Uterus (tissue), 2 donors: ENCODE measurements at regions not wholly inside any gene's neighbourhood (a gene's known extent, or its start where the extent isn't known, plus 50 kb on each side); places are given as distances from the start of the nearest gene placed in this dataset.

Experiments used
- CTCF ChIP-seq, 4 experiments: fragments of 200-600 bp in 2 of 4; fragments of 450-650 bp in 2 of 4; sonication (generic) in 2 of 4; IDR thresholded peaks; one replicate each; pipeline ENCODE4 v1.5.1; 2016 to 2019; ENCODE audit warnings: antibody characterized with exemption in 4 of 4, mild to moderate bottlenecking in 2 of 4, moderate library complexity in 1 of 4
- POLR2A ChIP-seq, 2 donors: fragments of 450-650 bp; IDR thresholded peaks; one replicate each; pipeline ENCODE4 v1.6.1; 2016; ENCODE audit warnings: antibody characterized with exemption in 2 of 2, mild to moderate bottlenecking in 1 of 2, moderate library complexity in 1 of 2

- TF ChIP-seq CTCF (IDR thresholded peaks at IDR 0.05) (no peak), POLR2A (IDR thresholded peaks at IDR 0.05) (no peak)
Observed at GRCh38 chr5:87686975-87687374, 274.2 kb upstream of the CCNH start.
